Transverse colon (tissue), 3 donors: ENCODE measurements at regions not wholly inside any gene's neighbourhood (a gene's known extent, or its start where the extent isn't known, plus 50 kb on each side); places are given as distances from the start of the nearest gene placed in this dataset.

Experiments used
- EP300 ChIP-seq: sonication (generic); formaldehyde crosslinking; IDR thresholded peaks from one replicate; pipeline ENCODE4 v1.6.1; 2017; ENCODE audit warnings: antibody characterized with exemption, low read depth
- TF ChIP-seq, protein P1 (sequence below), 5 experiments: fragments of 200-600 bp in 3 of 5; fragments of 450-650 bp in 2 of 5; sonication (generic) in 3 of 5; IDR thresholded peaks; 1 replicate in 2 of 5; 2 replicates in 3 of 5; pipeline ENCODE4 v1.5.1; 2016 to 2017; ENCODE audit warnings: antibody characterized with exemption in 5 of 5, inconsistent platforms in 3 of 5, mild to moderate bottlenecking in 2 of 5, moderate library complexity in 1 of 5

- TF ChIP-seq, protein P1, sequence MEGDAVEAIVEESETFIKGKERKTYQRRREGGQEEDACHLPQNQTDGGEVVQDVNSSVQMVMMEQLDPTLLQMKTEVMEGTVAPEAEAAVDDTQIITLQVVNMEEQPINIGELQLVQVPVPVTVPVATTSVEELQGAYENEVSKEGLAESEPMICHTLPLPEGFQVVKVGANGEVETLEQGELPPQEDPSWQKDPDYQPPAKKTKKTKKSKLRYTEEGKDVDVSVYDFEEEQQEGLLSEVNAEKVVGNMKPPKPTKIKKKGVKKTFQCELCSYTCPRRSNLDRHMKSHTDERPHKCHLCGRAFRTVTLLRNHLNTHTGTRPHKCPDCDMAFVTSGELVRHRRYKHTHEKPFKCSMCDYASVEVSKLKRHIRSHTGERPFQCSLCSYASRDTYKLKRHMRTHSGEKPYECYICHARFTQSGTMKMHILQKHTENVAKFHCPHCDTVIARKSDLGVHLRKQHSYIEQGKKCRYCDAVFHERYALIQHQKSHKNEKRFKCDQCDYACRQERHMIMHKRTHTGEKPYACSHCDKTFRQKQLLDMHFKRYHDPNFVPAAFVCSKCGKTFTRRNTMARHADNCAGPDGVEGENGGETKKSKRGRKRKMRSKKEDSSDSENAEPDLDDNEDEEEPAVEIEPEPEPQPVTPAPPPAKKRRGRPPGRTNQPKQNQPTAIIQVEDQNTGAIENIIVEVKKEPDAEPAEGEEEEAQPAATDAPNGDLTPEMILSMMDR (IDR thresholded peaks at IDR 0.05) = no peak
- no peak for TF ChIP-seq EP300
Observed at GRCh38 chr11:23729088-23729487, 767.8 kb upstream of the LUZP2 start.
